Mammary epithelial cell (primary cell): ENCODE measurements at regions not wholly inside any gene's neighbourhood (a gene's known extent, or its start where the extent isn't known, plus 50 kb on each side); places are given as distances from the start of the nearest gene placed in this dataset.
"Not testable (repeated sequence)": the region's sequence is repeated elsewhere in the genome, so short reads cannot be mapped to it uniquely, and the experiment has no call there.

Experiments used
- CTCF ChIP-seq, 2 donors: IDR thresholded peaks in 1 of 2; conservative IDR thresholded peaks in 1 of 2; 2 replicates each; pipeline ENCODE4 v1.5.1; 2011 to 2012; ENCODE audit warnings: inconsistent platforms in 2 of 2, low read length in 2 of 2, mild to moderate bottlenecking in 2 of 2, control low read depth in 1 of 2, low read depth in 1 of 2; ENCODE audit not compliant: insufficient read depth in 1 of 2; ENCODE audit errors: extremely low read depth in 1 of 2
- EZH2 ChIP-seq: IDR thresholded peaks from 2 replicates; pipeline ENCODE4 v1.6.1; 2012; ENCODE audit warnings: low read length, inconsistent platforms, borderline replicate concordance

DNA sequence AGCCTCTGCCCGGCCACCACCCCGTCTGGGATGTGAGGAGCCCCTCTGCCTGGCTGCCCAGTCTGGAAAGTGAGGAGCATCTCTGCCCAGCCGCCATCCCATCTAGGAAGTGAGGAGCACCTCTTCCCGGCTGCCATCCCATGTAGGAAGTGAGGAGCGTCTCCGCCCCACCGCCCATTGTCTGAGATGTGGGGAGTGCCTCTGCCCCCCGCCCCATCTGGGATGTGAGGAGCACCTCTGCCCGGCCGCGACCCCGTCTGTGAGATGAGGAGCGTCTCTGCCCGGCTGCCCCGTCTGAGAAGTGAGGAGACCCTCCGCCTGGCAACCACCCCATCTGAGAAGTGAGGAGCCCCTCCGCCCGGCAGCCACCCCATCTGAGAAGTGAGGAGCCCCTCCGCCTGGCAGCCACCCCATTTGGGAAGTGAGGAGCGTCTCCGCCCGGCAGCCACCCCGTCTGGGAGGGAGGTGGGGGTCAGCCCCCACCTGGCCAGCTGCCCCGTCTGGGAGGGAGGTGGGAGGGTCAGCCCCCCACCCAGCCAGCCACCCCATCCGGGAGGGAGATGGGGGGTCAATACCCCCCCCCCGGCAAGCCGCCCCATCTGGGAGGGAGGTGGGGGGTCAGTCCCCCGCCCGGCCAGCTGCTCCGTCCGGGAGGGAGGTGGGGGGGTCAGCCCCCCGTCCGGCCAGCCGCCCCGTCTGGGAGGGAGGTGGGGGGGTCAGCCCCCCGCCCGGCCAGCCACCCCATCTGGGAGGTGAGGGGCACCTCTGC, 195.8 kb upstream of the SYNCRIP start:
- not testable (repeated sequence) for TF ChIP-seq EZH2; CTCF (conservative IDR thresholded peaks at IDR 0.05 in 1 of 2, IDR thresholded peaks at IDR 0.05 in 1 of 2; ENCODE audit: extremely low read depth in 1 of 2, insufficient read depth in 1 of 2, low read depth in 1 of 2, low read length in 2 of 2)
